Transverse colon (tissue), 4 donors: ENCODE measurements at regions not wholly inside any gene's neighbourhood (a gene's known extent, or its start where the extent isn't known, plus 50 kb on each side); places are given as distances from the start of the nearest gene placed in this dataset.

Experiments
- DNase-seq: peaks from one replicate; pipeline ENCODE4 v3.0.0-alpha.2; 2019
- H3K27ac ChIP-seq, 4 donors: fragments of 200-600 bp; sonication (generic); 2 replicates each; pipeline ENCODE4 v1.5.1; 2016 to 2018; ENCODE audit warnings: inconsistent platforms in 4 of 4
- H3K27me3 ChIP-seq: fragments of 200-600 bp; sonication (generic); 2 replicates; pipeline ENCODE4 v1.5.1; 2017; ENCODE audit warnings: inconsistent platforms
- H3K36me3 ChIP-seq, 4 donors: fragments of 200-600 bp; sonication (generic); 2 replicates each; pipeline ENCODE4 v1.5.1; 2017 to 2019; ENCODE audit warnings: inconsistent platforms in 4 of 4
- H3K4me1 ChIP-seq, 4 donors: fragments of 200-600 bp; sonication (generic); 2 replicates each; pipeline ENCODE4 v1.5.1; 2017 to 2020; ENCODE audit warnings: inconsistent platforms in 4 of 4
- H3K4me3 ChIP-seq, 4 donors: fragments of 200-600 bp; sonication (generic); 1 replicate in 1 of 4; 2 replicates in 3 of 4; pipeline versions ENCODE4 v1.5.1 to v1.6.1; 2017 to 2019; ENCODE audit warnings: inconsistent platforms in 4 of 4
- H3K9me3 ChIP-seq, 2 donors: fragments of 200-600 bp; sonication (generic); 2 replicates each; pipeline ENCODE4 v1.5.1; 2017 to 2019; ENCODE audit warnings: inconsistent platforms in 2 of 2
- EP300 ChIP-seq: sonication (generic); formaldehyde crosslinking; IDR thresholded peaks from one replicate; pipeline ENCODE4 v1.6.1; 2017; ENCODE audit warnings: antibody characterized with exemption, low read depth
- POLR2A ChIP-seq: fragments of 450-650 bp; IDR thresholded peaks from one replicate; pipeline ENCODE4 v1.6.1; 2016; ENCODE audit warnings: antibody characterized with exemption, mild to moderate bottlenecking, moderate library complexity
- POLR2AphosphoS5 ChIP-seq, 3 donors: sonication (generic); formaldehyde crosslinking; IDR thresholded peaks; one replicate each; pipeline ENCODE4 v1.6.1; 2016; ENCODE audit warnings: antibody characterized with exemption in 3 of 3
- WGBS, 2 donors: methylation state at CpG; one replicate each; pipeline ENCODE4 v1.1.5; 2018; ENCODE audit warnings: low coverage in 1 of 2; 5-methylcytosine and 5-hydroxymethylcytosine counted together
- in situ Hi-C, 4 donors: fragments of 200-750 bp; cut with MboI; loops; one replicate each; pipeline versions ENCODE4 v1.15.0 to v1.15.1; 2017; ENCODE audit warnings: low sequenced_read_pairs in 3 of 4, low pct_ligation_motif_present in 1 of 4, low pct_unique_long_range_greater_than_20kb in 1 of 4
- intact Hi-C: fragments of 100-400 bp; cut with DNase I; formaldehyde crosslinking; loops from one replicate; pipeline ENCODE4 v1.15.1; 2023; ENCODE audit warnings: low total_unique reads
- TF ChIP-seq, protein P1 (sequence below), 5 experiments: fragments of 200-600 bp in 3 of 5; fragments of 450-650 bp in 2 of 5; sonication (generic) in 3 of 5; IDR thresholded peaks; 1 replicate in 2 of 5; 2 replicates in 3 of 5; pipeline ENCODE4 v1.5.1; 2016 to 2017; ENCODE audit warnings: antibody characterized with exemption in 5 of 5, inconsistent platforms in 3 of 5, mild to moderate bottlenecking in 2 of 5, moderate library complexity in 1 of 5

DNA sequence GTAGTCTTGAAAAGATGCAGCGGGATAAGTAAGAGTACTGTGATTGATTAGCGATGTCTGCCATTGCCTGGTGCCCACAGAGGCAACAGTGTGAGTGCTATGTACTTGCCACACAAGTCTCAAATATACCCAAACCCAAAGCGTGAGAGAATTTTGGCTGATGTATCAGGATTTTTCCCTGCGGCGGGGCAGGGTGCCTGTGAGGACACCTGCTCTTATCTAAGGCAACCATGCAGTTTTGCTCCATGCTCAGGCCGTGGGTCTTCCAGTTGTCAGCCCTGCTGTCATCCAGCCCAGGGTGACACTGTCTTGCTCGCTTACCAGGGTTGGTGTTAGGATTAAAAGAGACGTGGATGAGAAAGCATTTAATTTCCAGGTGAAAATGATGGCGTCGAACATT, 202.7 kb downstream of the PTPRU start:
- no peak overlapping the region for H3K27ac ChIP-seq
- no peaks in the 10 kb centered on the region for H3K36me3 ChIP-seq
- H3K9me3 ChIP-seq, result no peaks in the 10 kb centered on the region
- TF ChIP-seq POLR2A (no peak), EP300 (no peak), POLR2AphosphoS5 (IDR thresholded peaks at IDR 0.05) (no peak)
- TF ChIP-seq, protein P1, sequence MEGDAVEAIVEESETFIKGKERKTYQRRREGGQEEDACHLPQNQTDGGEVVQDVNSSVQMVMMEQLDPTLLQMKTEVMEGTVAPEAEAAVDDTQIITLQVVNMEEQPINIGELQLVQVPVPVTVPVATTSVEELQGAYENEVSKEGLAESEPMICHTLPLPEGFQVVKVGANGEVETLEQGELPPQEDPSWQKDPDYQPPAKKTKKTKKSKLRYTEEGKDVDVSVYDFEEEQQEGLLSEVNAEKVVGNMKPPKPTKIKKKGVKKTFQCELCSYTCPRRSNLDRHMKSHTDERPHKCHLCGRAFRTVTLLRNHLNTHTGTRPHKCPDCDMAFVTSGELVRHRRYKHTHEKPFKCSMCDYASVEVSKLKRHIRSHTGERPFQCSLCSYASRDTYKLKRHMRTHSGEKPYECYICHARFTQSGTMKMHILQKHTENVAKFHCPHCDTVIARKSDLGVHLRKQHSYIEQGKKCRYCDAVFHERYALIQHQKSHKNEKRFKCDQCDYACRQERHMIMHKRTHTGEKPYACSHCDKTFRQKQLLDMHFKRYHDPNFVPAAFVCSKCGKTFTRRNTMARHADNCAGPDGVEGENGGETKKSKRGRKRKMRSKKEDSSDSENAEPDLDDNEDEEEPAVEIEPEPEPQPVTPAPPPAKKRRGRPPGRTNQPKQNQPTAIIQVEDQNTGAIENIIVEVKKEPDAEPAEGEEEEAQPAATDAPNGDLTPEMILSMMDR (IDR thresholded peaks at IDR 0.05), result no peak
- intact Hi-C loops, result no loop called here
- in situ Hi-C loops, result no loop called here
- DNase-seq, result no peak
- WGBS, 2 donors, result 85% methylated on average over 10 of the region's 10 CpGs; no CpG with 5 or more reads in 1 of the 2 donors
- no peak overlapping the region for H3K4me3 ChIP-seq
- no peaks in the 10 kb centered on the region for H3K4me1 ChIP-seq
- peaks cover 19% of the 10 kb centered on the region for H3K27me3 ChIP-seq

GRCh38 chr1:29437946-29438345, 201.6 kb downstream of the PTPRU start:
- H3K27me3 ChIP-seq, result peaks cover 8% of the 10 kb centered on the region
- DNase-seq, result no peak
- H3K36me3 ChIP-seq, result no peaks in the 10 kb centered on the region
- in situ Hi-C loops (no loop called here), intact Hi-C loops (no loop called here)
- H3K4me3 ChIP-seq, result no peak overlapping the region
- no peaks in the 10 kb centered on the region for H3K4me1 ChIP-seq
- H3K9me3 ChIP-seq, result no peaks in the 10 kb centered on the region
- 56% methylated on average over 4 of the region's 4 CpGs; no CpG with 5 or more reads in 1 of the 2 donors for WGBS, 2 donors
- no peak overlapping the region for H3K27ac ChIP-seq
- TF ChIP-seq, protein P1 (IDR thresholded peaks at IDR 0.05), result no peak
- no peak for TF ChIP-seq POLR2A

- no peak for DNase-seq
- Histone ChIP-seq H3K4me3 (no peak overlapping the region), H3K36me3 (no peaks in the 10 kb centered on the region), H3K9me3 (no peaks in the 10 kb centered on the region), H3K4me1 (no peaks in the 10 kb centered on the region), H3K27me3 (peaks cover 5% of the 10 kb centered on the region), H3K27ac (no peak overlapping the region)
- 63 to 72% methylated on average over 4 of the region's 4 CpGs for WGBS, 2 donors
- TF ChIP-seq POLR2AphosphoS5 (IDR thresholded peaks at IDR 0.05) (no peak), EP300 (no peak), POLR2A (no peak)
- TF ChIP-seq, protein P1 (IDR thresholded peaks at IDR 0.05), result no peak
- in situ Hi-C loops, result no loop called here
- intact Hi-C loops, result no loop called here
These were observed 200.0 kb downstream of the PTPRU start for GRCh38 chr1:29436181-29436785.

DNA sequence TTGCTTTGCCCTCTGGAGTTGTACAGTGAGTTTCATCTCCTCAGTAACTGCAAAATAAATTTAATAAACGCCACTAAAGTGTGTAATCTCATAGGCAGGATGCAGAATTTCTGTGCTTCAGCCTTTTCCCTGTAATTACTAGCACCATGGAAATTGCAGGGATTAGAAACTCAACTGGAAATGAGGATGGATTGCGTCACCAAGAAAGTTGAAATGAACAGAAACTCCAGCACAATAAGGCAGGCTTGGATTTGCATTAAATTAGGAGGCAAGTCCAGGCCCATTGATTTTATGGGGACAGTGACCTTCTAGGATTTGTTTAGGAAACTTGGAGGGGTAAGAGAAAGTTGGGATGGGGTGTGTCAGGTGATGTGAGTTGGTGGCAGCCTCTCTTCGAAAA, 197.5 kb downstream of the PTPRU start:
- TF ChIP-seq, protein P1 (IDR thresholded peaks at IDR 0.05), result no peak
- TF ChIP-seq POLR2A (no peak), EP300 (no peak), POLR2AphosphoS5 (IDR thresholded peaks at IDR 0.05) (no peak)
- no peak for DNase-seq
- intact Hi-C loops, result no loop called here

More for the DNA sequence above, 197.5 kb downstream of the PTPRU start:
- Histone ChIP-seq H3K27me3 (no peaks in the 10 kb centered on the region), H3K4me3 (no peak overlapping the region), H3K27ac (no peak overlapping the region), H3K4me1 (no peaks in the 10 kb centered on the region), H3K9me3 (no peaks in the 10 kb centered on the region), H3K36me3 (no peaks in the 10 kb centered on the region)
- 64 to 75% methylated on average over 3 of the region's 3 CpGs for WGBS, 2 donors
- in situ Hi-C loops, result no loop called here
